Body of pancreas (tissue), 4 donors: ENCODE measurements at regions not wholly inside any gene's neighbourhood (a gene's known extent, or its start where the extent isn't known, plus 50 kb on each side); places are given as distances from the start of the nearest gene placed in this dataset.

Source experiments
- ATAC-seq: fragments of 150-250 bp; one replicate; pipeline ENCODE4 v1.9.1; 2016
- DNase-seq, 4 donors: peaks; one replicate each; pipeline ENCODE4 v3.0.0-alpha.2; 2019
- H3K27ac ChIP-seq, 4 donors: fragments of 200-600 bp; sonication (generic); 1 replicate in 3 of 4; 2 replicates in 1 of 4; pipeline versions ENCODE4 v1.5.1 to v1.6.1; 2016 to 2019; ENCODE audit warnings: mild to moderate bottlenecking in 1 of 4, mixed read lengths in 1 of 4, moderate library complexity in 1 of 4
- H3K27me3 ChIP-seq, 2 donors: fragments of 200-600 bp; sonication (generic); one replicate each; pipeline ENCODE4 v1.6.0; 2016; ENCODE audit warnings: mild to moderate bottlenecking in 1 of 2
- H3K36me3 ChIP-seq, 2 donors: fragments of 200-600 bp; sonication (generic); replicated peaks in 1 of 2; 2 replicates each; pipeline ENCODE4 v1.5.1; 2016; ENCODE audit warnings: low read depth in 2 of 2; ENCODE audit not compliant: insufficient read depth in 1 of 2
- H3K4me1 ChIP-seq: fragments of 200-600 bp; sonication (generic); one replicate; pipeline ENCODE4 v1.6.0; 2016
- H3K4me3 ChIP-seq, 2 donors: fragments of 200-600 bp; sonication (generic); 1 replicate in 1 of 2; 2 replicates in 1 of 2; pipeline ENCODE4 v1.5.1; 2016 to 2019
- H3K9me3 ChIP-seq, 3 donors: fragments of 200-600 bp; sonication (generic); 1 replicate in 2 of 3; 2 replicates in 1 of 3; pipeline ENCODE4 v1.5.1; 2016
- CTCF ChIP-seq, 7 experiments: fragments of 450-650 bp in 4 of 7; fragments of 200-600 bp in 3 of 7; sonication (generic) in 3 of 7; IDR thresholded peaks; one replicate each; pipeline ENCODE4 v1.5.1; 2016 to 2019; ENCODE audit warnings: antibody characterized with exemption in 7 of 7
- POLR2A ChIP-seq, 3 donors: fragments of 450-650 bp; IDR thresholded peaks; one replicate each; pipeline ENCODE4 v1.6.1; 2016; ENCODE audit warnings: antibody characterized with exemption in 3 of 3, mild to moderate bottlenecking in 2 of 3
- WGBS, 2 donors: methylation state at CpG; one replicate each; pipeline ENCODE4 v1.1.5; 2017; 5-methylcytosine and 5-hydroxymethylcytosine counted together
- intact Hi-C: fragments of 100-400 bp; cut with DNase I; formaldehyde crosslinking; loops from one replicate; pipeline ENCODE4 v1.15.1; 2023

GRCh38 chr2:21793461-21793860 lies 669.7 kb downstream of the TDRD15 start:
- TF ChIP-seq CTCF (IDR thresholded peaks at IDR 0.05), result no peak
- no peak for TF ChIP-seq POLR2A (IDR thresholded peaks at IDR 0.05)
- intact Hi-C loops, result no loop called here
- Histone ChIP-seq H3K4me1 (no peaks in the 10 kb centered on the region), H3K27ac (no peak overlapping the region), H3K4me3 (no peak overlapping the region), H3K36me3 (no peaks in the 10 kb centered on the region), H3K9me3 (no peaks in the 10 kb centered on the region), H3K27me3 (no peaks in the 10 kb centered on the region)
- DNase-seq, result no peak
- no peak for ATAC-seq
- 29 to 41% methylated on average over 1 of the region's 1 CpG for WGBS, 2 donors

DNA sequence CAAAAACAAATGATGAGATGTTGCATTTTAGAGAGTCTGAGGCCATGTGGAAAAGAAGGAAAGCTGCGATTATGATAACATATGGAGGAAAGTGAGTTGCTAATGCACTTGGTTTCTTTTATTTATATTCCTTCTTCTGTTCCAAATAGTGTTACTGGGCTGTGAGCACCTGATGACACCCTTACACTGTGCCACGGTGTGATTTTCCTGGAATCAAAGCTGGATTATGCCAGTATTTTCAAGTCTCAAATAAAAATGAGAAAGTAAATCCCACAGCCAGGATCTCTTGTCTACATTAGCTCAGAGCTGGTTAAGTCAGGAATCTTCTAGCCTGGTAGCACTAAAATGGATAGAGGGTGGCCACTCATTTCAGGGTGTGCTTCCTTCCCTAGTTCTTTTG lies 670.8 kb downstream of the TDRD15 start:
- intact Hi-C loops, result no loop called here
- 59 to 61% methylated on average over 2 of the region's 2 CpGs for WGBS, 2 donors
- no peaks in the 10 kb centered on the region for H3K36me3 ChIP-seq
- DNase-seq (no peak), ATAC-seq (no peak)
- H3K4me1 ChIP-seq, result no peaks in the 10 kb centered on the region
- TF ChIP-seq POLR2A (IDR thresholded peaks at IDR 0.05), result no peak
- no peak for TF ChIP-seq CTCF (IDR thresholded peaks at IDR 0.05)
- no peaks in the 10 kb centered on the region for H3K9me3 ChIP-seq
- H3K4me3 ChIP-seq, result no peak overlapping the region
- H3K27me3 ChIP-seq, result no peaks in the 10 kb centered on the region
- H3K27ac ChIP-seq, result no peak overlapping the region

DNA sequence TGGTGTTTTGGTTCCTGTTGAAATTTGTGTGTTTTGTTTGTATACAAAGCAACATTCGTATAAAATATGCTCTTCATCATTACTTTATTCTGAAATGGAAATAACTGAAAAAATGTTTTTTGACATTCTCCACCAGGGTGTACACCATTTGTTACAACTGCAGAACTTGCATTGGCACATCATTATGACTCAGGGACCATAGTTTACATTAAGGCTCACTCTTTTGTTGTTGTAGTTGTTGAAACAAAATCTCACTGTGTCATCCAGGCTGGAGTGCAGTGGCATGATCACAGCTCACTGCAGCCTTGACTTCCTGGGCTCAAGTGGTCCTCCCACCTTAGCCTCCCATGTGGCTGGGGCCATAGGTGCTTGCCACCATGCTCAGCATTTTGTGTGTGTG lies 676.6 kb downstream of the TDRD15 start:
- no peak for TF ChIP-seq CTCF (IDR thresholded peaks at IDR 0.05)
- TF ChIP-seq POLR2A (IDR thresholded peaks at IDR 0.05), result no peak
- Histone ChIP-seq H3K9me3 (no peaks in the 10 kb centered on the region), H3K4me3 (no peak overlapping the region), H3K36me3 (no peaks in the 10 kb centered on the region), H3K4me1 (no peaks in the 10 kb centered on the region), H3K27me3 (no peaks in the 10 kb centered on the region), H3K27ac (no peak overlapping the region)
- 32 to 45% methylated on average over 1 of the region's 1 CpG for WGBS, 2 donors
- no peak for DNase-seq
- no peak for ATAC-seq
- intact Hi-C loops, result no loop called here

DNA sequence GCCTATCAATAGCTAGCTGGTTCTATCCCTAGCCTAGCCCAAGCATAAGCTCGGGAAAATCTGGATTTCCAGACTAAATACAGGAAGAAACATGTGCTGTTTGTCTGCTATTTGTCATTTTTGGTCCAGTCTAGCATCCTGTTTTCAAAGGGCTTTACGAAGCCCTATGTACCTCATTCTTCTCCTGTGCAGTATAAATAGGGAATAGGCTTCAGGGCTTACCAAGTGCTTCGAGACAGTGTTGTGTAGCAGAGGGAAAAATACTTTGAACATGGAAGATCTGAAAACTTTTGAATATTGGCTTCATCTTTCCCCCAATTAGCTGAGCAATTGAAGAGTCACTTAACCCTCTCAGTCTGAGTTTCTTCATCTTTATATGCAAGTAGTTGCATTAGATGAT lies 679.8 kb downstream of the TDRD15 start:
- WGBS, 2 donors, result 27 to 42% methylated on average over 3 of the region's 3 CpGs
- no peaks in the 10 kb centered on the region for H3K4me1 ChIP-seq

More for the DNA sequence above, 679.8 kb downstream of the TDRD15 start:
- Histone ChIP-seq H3K4me3 (no peak overlapping the region), H3K9me3 (no peaks in the 10 kb centered on the region), H3K27me3 (no peaks in the 10 kb centered on the region), H3K27ac (no peak overlapping the region), H3K36me3 (no peaks in the 10 kb centered on the region)
- no peak for ATAC-seq
- intact Hi-C loops, result no loop called here
- no peak for TF ChIP-seq POLR2A (IDR thresholded peaks at IDR 0.05)
- TF ChIP-seq CTCF (IDR thresholded peaks at IDR 0.05), result no peak
- no peak for DNase-seq
